Ovary (tissue), 3 donors: ENCODE measurements at regions not wholly inside any gene's neighbourhood (a gene's known extent, or its start where the extent isn't known, plus 50 kb on each side); places are given as distances from the start of the nearest gene placed in this dataset.

ENCODE experiments used
- CTCF ChIP-seq, 3 donors: fragments of 450-650 bp in 2 of 3; fragments of 200-600 bp in 1 of 3; IDR thresholded peaks; one replicate each; pipeline versions ENCODE4 v1.5.1 to v1.8.0; 2016 to 2022; ENCODE audit warnings: antibody characterized with exemption in 3 of 3, mild to moderate bottlenecking in 1 of 3
- POLR2A ChIP-seq: fragments of 450-650 bp; IDR thresholded peaks from one replicate; pipeline ENCODE4 v1.6.1; 2017; ENCODE audit warnings: antibody characterized with exemption, mild to moderate bottlenecking, moderate library complexity
- donor health status: DM: no; HTN: no; CAD: no.

GRCh38 chr5:3417376-3417943, 178.2 kb upstream of the IRX1 start:
- TF ChIP-seq POLR2A (no peak), CTCF (IDR thresholded peaks at IDR 0.05) (no peak)
